B cell (primary cell): ENCODE measurements at regions not wholly inside any gene's neighbourhood (a gene's known extent, or its start where the extent isn't known, plus 50 kb on each side); places are given as distances from the start of the nearest gene placed in this dataset.

Source experiments
- ATAC-seq: fragments of 200-7000 bp; cut with Tn5 transposase; one replicate; pipeline ENCODE4 v1.10.0; 2021; ENCODE audit warnings: low read depth, mild to moderate bottlenecking, moderate number of reproducible peaks, moderate library complexity
- CTCF ChIA-PET: fragments of 350-600 bp; sonication (Branson Sonifier 250); formaldehyde crosslinking; loops from one replicate; lab custom pipeline; 2021; ENCODE audit warnings: antibody characterized with exemption, inconsistent platforms; lab: Charles Lee
- POLR2A ChIA-PET: fragments of 350-600 bp; sonication (Branson Sonifier 250); formaldehyde crosslinking; loops from one replicate; lab custom pipeline; 2021; ENCODE audit warnings: antibody characterized with exemption; lab: Charles Lee
- DNase-seq: peaks from one replicate; pipeline ENCODE4 v3.0.0; 2013
- H2AFZ ChIP-seq: 2 replicates; pipeline ENCODE4 v1.6.1; 2012; ENCODE audit warnings: mild to moderate bottlenecking, low read depth, low read length; ENCODE audit not compliant: insufficient read depth, poor library complexity, severe bottlenecking
- H3K27ac ChIP-seq, 2 donors: 1 replicate in 1 of 2; 2 replicates in 1 of 2; pipeline ENCODE4 v1.5.1; 2012 to 2013; ENCODE audit warnings: low read length in 2 of 2, mild to moderate bottlenecking in 2 of 2, moderate library complexity in 1 of 2
- H3K27me3 ChIP-seq, 4 experiments: fragments of 200-600 bp in 1 of 4; sonication (generic) in 1 of 4; replicated peaks in 1 of 4; 1 replicate in 2 of 4; 2 replicates in 2 of 4; pipeline versions ENCODE4 v1.6.1 to v1.7.0; 2013 to 2016; ENCODE audit warnings: low read length in 3 of 4, mild to moderate bottlenecking in 2 of 4, mixed read lengths in 1 of 4, moderate library complexity in 1 of 4; ENCODE audit not compliant: insufficient read depth in 4 of 4, control insufficient read depth in 3 of 4; ENCODE audit errors: control extremely low read depth in 1 of 4
- H3K36me3 ChIP-seq, 2 experiments: replicated peaks in 1 of 2; 1 replicate in 1 of 2; 2 replicates in 1 of 2; pipeline versions ENCODE4 v1.6.1 to v1.7.1; 2013; ENCODE audit warnings: low read length in 1 of 2; ENCODE audit not compliant: insufficient read depth in 2 of 2, control insufficient read depth in 1 of 2; ENCODE audit errors: control extremely low read depth in 1 of 2, extremely low read depth in 1 of 2
- H3K4me1 ChIP-seq, 2 donors: fragments of 200-600 bp in 1 of 2; sonication (generic) in 1 of 2; 1 replicate in 1 of 2; 2 replicates in 1 of 2; pipeline versions ENCODE4 v1.5.1 to v1.6.1; 2013 to 2017; ENCODE audit warnings: low read length in 2 of 2; ENCODE audit not compliant: control insufficient read depth in 2 of 2, insufficient read depth in 2 of 2
- H3K4me2 ChIP-seq: replicated peaks from 2 replicates; pipeline ENCODE3; 2012; ENCODE audit warnings: mild to moderate bottlenecking, low read depth, low read length; ENCODE audit not compliant: poor library complexity, severe bottlenecking
- H3K4me3 ChIP-seq, 5 experiments: fragments of 200-600 bp in 1 of 5; sonication (generic) in 1 of 5; 1 replicate in 3 of 5; 2 replicates in 2 of 5; pipeline versions ENCODE4 v1.5.1 to v1.7.0; 2011 to 2016; ENCODE audit warnings: low read length in 4 of 5, mild to moderate bottlenecking in 4 of 5, low read depth in 2 of 5, control low read depth in 1 of 5, moderate library complexity in 1 of 5; ENCODE audit not compliant: insufficient read depth in 1 of 5; ENCODE audit errors: control extremely low read depth in 1 of 5, extremely low read depth in 1 of 5
- H3K79me2 ChIP-seq: fragments of 200-600 bp; sonication (generic); one replicate; pipeline ENCODE4 v1.6.0; 2016; ENCODE audit warnings: low read length; ENCODE audit not compliant: control insufficient read depth, insufficient read depth
- H3K9ac ChIP-seq: fragments of 200-600 bp; sonication (generic); 2 replicates; pipeline ENCODE4 v1.6.1; 2017; ENCODE audit warnings: mild to moderate bottlenecking, low read length, moderate library complexity
- H3K9me3 ChIP-seq, 3 donors: one replicate each; pipeline versions ENCODE4 v1.6.1 to v1.7.1; 2013; ENCODE audit warnings: low read length in 2 of 3; ENCODE audit not compliant: control insufficient read depth in 2 of 3, insufficient read depth in 1 of 3; ENCODE audit errors: control extremely low read depth in 1 of 3
- H4K20me1 ChIP-seq: 2 replicates; pipeline ENCODE4 v1.6.0; 2012; ENCODE audit warnings: mild to moderate bottlenecking, low read length; ENCODE audit not compliant: insufficient read depth, control insufficient read depth, poor library complexity, severe bottlenecking
- H3K27ac Mint-ChIP-seq: one replicate; pipeline ENCODE4 v1.8.0; 2021; ENCODE audit warnings: mixed read lengths
- H3K27me3 Mint-ChIP-seq: one replicate; pipeline ENCODE4 v1.8.0; 2021; ENCODE audit warnings: mixed read lengths
- H3K4me1 Mint-ChIP-seq: one replicate; pipeline ENCODE4 v1.8.0; 2021; ENCODE audit warnings: mixed read lengths
- H3K4me3 Mint-ChIP-seq: one replicate; pipeline ENCODE4 v1.8.0; 2021; ENCODE audit warnings: mixed read lengths
- H3K9me3 Mint-ChIP-seq: one replicate; pipeline ENCODE4 v1.8.0; 2022; ENCODE audit warnings: mixed read lengths; ENCODE audit not compliant: insufficient read depth
- CTCF ChIP-seq: fragments of 200-600 bp; IDR thresholded peaks from one replicate; pipeline ENCODE4 v1.8.0; 2022; ENCODE audit warnings: antibody characterized with exemption, mild to moderate bottlenecking
- EZH2 ChIP-seq: IDR thresholded peaks from 2 replicates; pipeline ENCODE4 v1.6.1; 2012; ENCODE audit warnings: borderline replicate concordance, low read depth, mild to moderate bottlenecking, moderate library complexity, low read length; ENCODE audit not compliant: insufficient read depth, poor library complexity, severe bottlenecking
- WGBS: methylation state at CpG from one replicate; pipeline ENCODE4 v1.1.5; 2013; ENCODE audit warnings: missing lambda C conversion rate; ENCODE audit not compliant: insufficient coverage; 5-methylcytosine and 5-hydroxymethylcytosine counted together
- intact Hi-C: fragments of 100-400 bp; cut with micrococcal nuclease; formaldehyde crosslinking; loops from one replicate; pipeline ENCODE4 v1.10.0; 2022

- Mint-ChIP-seq H3K27ac (no peak overlapping the region), H3K9me3 (no peaks in the 10 kb centered on the region), H3K4me3 (no peak overlapping the region), H3K4me1 (no peaks in the 10 kb centered on the region), H3K27me3 (no peaks in the 10 kb centered on the region)
- Histone ChIP-seq H3K9me3 (no peaks in the 10 kb centered on the region), H3K4me2 (no peak overlapping the region), H4K20me1 (no peaks in the 10 kb centered on the region), H3K36me3 (no peaks in the 10 kb centered on the region), H3K27me3 (no peaks in the 10 kb centered on the region), H3K4me1 (no peaks in the 10 kb centered on the region), H3K79me2 (no peaks in the 10 kb centered on the region), H3K4me3 (no peak overlapping the region), H2AFZ (no peak overlapping the region), H3K9ac (no peak overlapping the region), H3K27ac (no peak overlapping the region)
- POLR2A ChIA-PET, result no interaction called here
- DNase-seq (no peak), ATAC-seq (no peak)
- 52% methylated on average over 3 of the region's 4 CpGs for WGBS
- intact Hi-C loops, result no loop called here
- TF ChIP-seq CTCF (no peak), EZH2 (no peak)
- CTCF ChIA-PET, result no interaction called here
These were observed 186.7 kb downstream of the DRD1 start for GRCh38 chr5:175257128-175257846.

DNA sequence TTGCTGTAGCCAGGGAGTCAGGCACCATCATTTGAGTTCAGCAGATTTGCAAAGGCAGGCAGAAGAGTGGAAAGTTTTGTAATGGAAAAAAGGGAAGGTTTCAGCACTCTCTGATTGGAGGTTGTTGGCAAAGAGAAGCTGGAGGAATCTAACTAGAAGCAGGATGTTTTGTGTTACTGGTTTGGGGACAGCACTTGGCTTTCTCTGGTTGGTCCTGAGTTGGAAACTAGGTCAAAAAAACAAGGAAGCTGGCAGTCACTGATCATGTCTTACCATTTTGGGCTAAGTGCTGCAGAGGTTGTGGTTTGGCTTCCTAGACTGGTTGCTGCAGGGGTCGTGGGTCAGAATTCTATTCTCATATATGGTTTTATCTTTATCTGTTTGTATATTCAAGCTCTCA lies 189.8 kb downstream of the DRD1 start:
- H3K4me1 Mint-ChIP-seq, result no peaks in the 10 kb centered on the region
- intact Hi-C loops, result no loop called here
- Histone ChIP-seq H3K79me2 (no peaks in the 10 kb centered on the region), H2AFZ (no peak overlapping the region), H3K4me2 (no peak overlapping the region), H3K9me3 (no peaks in the 10 kb centered on the region), H4K20me1 (no peaks in the 10 kb centered on the region), H3K4me1 (no peaks in the 10 kb centered on the region), H3K4me3 (no peak overlapping the region), H3K27ac (no peak overlapping the region), H3K36me3 (no peaks in the 10 kb centered on the region), H3K9ac (no peak overlapping the region), H3K27me3 (no peaks in the 10 kb centered on the region)
- ChIA-PET CTCF (no interaction called here), POLR2A (no interaction called here)
- no CpG with 5 or more reads among the region's 1 CpG for WGBS
- no peaks in the 10 kb centered on the region for H3K27me3 Mint-ChIP-seq
- no peak overlapping the region for H3K4me3 Mint-ChIP-seq
- H3K9me3 Mint-ChIP-seq, result no peaks in the 10 kb centered on the region
- TF ChIP-seq CTCF (no peak), EZH2 (no peak)
- H3K27ac Mint-ChIP-seq, result no peak overlapping the region
- no peak for DNase-seq
- no peak for ATAC-seq
